OCI-LY3 (cell line): ENCODE measurements at regions not wholly inside any gene's neighbourhood (a gene's known extent, or its start where the extent isn't known, plus 50 kb on each side); places are given as distances from the start of the nearest gene placed in this dataset.

Experiments used
- H2AFZ ChIP-seq: fragments of 200-600, 300-600 bp; shearing (Covaris generic); 2 replicates; pipeline ENCODE4 v1.6.0; 2014; ENCODE audit warnings: antibody characterized with exemption, low read depth, low read length
- H3K27ac ChIP-seq: fragments of 200-600, 300-600 bp; sonication (generic); 2 replicates; pipeline ENCODE4 v1.5.1; 2014; ENCODE audit warnings: mild to moderate bottlenecking, low read length, moderate library complexity, mixed read lengths
- H3K27me3 ChIP-seq: fragments of 200-600, 300-600 bp; sonication (generic); 2 replicates; pipeline ENCODE4 v1.6.1; 2014; ENCODE audit warnings: low read depth, low read length, mixed read lengths
- H3K36me3 ChIP-seq: fragments of 200-600, 300-600 bp; sonication (generic); replicated peaks from 2 replicates; pipeline ENCODE3; 2014; ENCODE audit warnings: low read depth, low read length, mixed read lengths
- H3K4me1 ChIP-seq: fragments of 300-600, 200-600 bp; sonication (generic); 2 replicates; pipeline ENCODE4 v1.6.1; 2014; ENCODE audit warnings: low read length, mixed read lengths
- H3K4me2 ChIP-seq: fragments of 200-600, 300-600 bp; sonication (generic); 2 replicates; pipeline ENCODE4 v1.6.1; 2014; ENCODE audit warnings: low read length, mixed read lengths
- H3K4me3 ChIP-seq: fragments of 300-600, 200-600 bp; sonication (generic); 2 replicates; pipeline ENCODE4 v1.5.1; 2014; ENCODE audit warnings: antibody characterized with exemption, mild to moderate bottlenecking, low read length, moderate library complexity
- H3K79me2 ChIP-seq: fragments of 300-600, 200-600 bp; shearing (Covaris generic); 2 replicates; pipeline ENCODE4 v1.6.1; 2014; ENCODE audit warnings: mild to moderate bottlenecking, low read length, mixed read lengths
- H3K9ac ChIP-seq: fragments of 300-600, 200-600 bp; shearing (Covaris generic); 2 replicates; pipeline ENCODE4 v1.6.0; 2014; ENCODE audit warnings: mild to moderate bottlenecking, low read length, moderate library complexity
- H3K9me3 ChIP-seq: fragments of 200-600, 300-600 bp; shearing (Covaris generic); 2 replicates; pipeline ENCODE4 v1.6.1; 2014; ENCODE audit warnings: low read length, mixed read lengths; ENCODE audit not compliant: insufficient read depth
- H4K20me1 ChIP-seq: fragments of 200-600, 300-600 bp; sonication (generic); 2 replicates; pipeline ENCODE4 v1.6.1; 2016; ENCODE audit warnings: low read length, mixed read lengths; ENCODE audit not compliant: insufficient read depth
- EZH2phosphoT487 ChIP-seq: fragments of 200-600 bp; shearing (Covaris generic); IDR thresholded peaks from 2 replicates; pipeline ENCODE4 v1.6.1; 2018; ENCODE audit warnings: antibody characterized with exemption, mixed run types, low read depth
- TF ChIP-seq, protein P1 (sequence below): fragments of 200-600, 300-600 bp; sonication (generic); IDR thresholded peaks from 2 replicates; pipeline ENCODE4 v1.5.1; 2014; ENCODE audit warnings: antibody characterized with exemption, low read length, low read depth

DNA sequence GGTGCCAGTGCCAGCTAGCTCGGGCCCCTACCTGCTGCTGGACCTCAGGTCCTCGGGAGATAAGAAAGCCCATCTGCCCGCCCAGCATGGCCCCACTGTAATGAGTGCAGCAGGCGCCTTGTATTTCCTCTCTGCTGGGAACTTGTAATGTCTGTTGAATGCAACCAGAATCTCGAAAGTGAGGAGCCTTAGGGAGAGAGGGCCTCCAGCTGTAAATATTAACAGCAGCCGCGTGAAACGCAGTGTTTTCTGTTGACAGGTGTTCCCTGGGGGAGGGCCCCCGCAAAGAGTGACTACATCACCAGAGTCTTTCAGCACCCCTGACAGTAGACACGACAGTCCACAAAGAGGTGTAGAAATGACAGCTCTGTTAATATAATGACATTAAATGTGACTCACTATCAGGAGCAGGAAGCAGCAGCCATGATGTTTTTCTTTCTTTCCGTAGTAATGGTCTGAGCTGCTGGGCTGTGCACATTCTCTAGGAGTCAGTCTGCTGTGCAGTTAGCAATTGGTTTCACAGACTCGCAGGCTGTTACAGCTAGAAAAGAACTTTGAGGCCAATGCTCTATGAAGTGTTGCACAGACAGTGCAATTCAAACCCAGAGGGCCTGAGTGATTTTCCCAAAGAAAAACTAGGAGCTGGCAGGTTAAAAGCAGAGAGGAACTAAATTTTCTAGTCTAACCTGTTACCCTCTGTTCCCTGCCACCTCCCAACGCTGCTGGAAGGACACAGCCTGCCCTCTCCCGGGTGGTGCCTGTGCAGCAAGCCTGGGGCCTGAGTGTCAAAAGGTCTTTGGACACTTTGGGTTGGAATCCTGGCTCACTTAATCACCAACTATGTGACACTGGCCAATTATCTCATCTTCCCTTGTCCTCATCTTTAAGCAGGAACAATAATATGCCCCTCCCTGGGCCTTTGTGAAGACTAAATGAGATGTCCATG lies 58.6 kb upstream of the WASF3 start:
- no peaks in the 10 kb centered on the region for H3K79me2 ChIP-seq
- no peak overlapping the region for H3K4me3 ChIP-seq
- TF ChIP-seq, protein P1, sequence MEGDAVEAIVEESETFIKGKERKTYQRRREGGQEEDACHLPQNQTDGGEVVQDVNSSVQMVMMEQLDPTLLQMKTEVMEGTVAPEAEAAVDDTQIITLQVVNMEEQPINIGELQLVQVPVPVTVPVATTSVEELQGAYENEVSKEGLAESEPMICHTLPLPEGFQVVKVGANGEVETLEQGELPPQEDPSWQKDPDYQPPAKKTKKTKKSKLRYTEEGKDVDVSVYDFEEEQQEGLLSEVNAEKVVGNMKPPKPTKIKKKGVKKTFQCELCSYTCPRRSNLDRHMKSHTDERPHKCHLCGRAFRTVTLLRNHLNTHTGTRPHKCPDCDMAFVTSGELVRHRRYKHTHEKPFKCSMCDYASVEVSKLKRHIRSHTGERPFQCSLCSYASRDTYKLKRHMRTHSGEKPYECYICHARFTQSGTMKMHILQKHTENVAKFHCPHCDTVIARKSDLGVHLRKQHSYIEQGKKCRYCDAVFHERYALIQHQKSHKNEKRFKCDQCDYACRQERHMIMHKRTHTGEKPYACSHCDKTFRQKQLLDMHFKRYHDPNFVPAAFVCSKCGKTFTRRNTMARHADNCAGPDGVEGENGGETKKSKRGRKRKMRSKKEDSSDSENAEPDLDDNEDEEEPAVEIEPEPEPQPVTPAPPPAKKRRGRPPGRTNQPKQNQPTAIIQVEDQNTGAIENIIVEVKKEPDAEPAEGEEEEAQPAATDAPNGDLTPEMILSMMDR = no peak
- no peak for TF ChIP-seq EZH2phosphoT487
- H3K9ac ChIP-seq = no peak overlapping the region
- no peaks in the 10 kb centered on the region for H3K36me3 ChIP-seq
- H3K27ac ChIP-seq = no peak overlapping the region
- peaks cover 8% of the 10 kb centered on the region; the same call in 1 of the 2 replicates for H3K27me3 ChIP-seq
- no peaks in the 10 kb centered on the region for H4K20me1 ChIP-seq
- H3K4me2 ChIP-seq = no peak overlapping the region
- no peaks in the 10 kb centered on the region for H3K4me1 ChIP-seq
- no peak overlapping the region for H2AFZ ChIP-seq
- H3K9me3 ChIP-seq = no peaks in the 10 kb centered on the region

DNA sequence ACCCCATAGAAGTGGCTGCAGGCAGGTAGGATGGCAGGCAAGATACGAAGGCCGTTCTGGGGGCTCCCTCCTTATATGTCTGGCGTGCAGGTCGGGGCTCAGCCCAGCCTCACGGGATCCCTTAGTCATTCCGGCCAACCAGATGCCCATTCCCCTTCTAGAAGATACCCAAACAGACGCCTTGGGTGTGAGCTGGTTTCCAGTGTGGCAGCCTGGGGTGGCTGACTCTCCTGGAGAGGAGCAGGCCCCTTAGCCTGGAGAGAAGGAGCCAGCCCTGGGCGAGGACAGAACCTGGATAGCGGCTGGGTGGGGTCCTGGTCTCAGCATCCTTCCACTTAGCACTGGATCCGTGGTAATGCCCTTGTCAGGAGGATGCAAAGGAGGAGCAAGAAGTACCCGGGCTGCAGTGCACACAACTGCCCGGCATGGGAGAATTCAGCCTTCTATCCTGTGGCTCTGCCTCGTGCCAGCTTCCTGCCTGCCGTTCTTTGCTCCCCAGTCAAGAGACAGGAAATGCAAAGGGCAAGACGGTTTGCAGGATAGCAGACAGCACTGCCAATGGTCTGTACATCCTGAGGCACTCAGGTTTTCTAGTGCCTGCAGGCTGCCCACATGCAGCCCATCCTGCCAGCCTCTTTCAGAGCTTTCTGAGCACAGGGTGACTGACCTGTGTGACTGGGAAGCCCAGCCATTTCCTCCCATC lies 56.7 kb upstream of the WASF3 start:
- Histone ChIP-seq H3K4me2 (no peak overlapping the region), H3K27ac (no peak overlapping the region), H3K9me3 (no peaks in the 10 kb centered on the region), H4K20me1 (no peaks in the 10 kb centered on the region), H3K4me1 (no peaks in the 10 kb centered on the region), H3K79me2 (no peaks in the 10 kb centered on the region), H3K4me3 (no peak overlapping the region), H3K27me3 (no peaks in the 10 kb centered on the region; the same call in 1 of the 2 replicates), H3K36me3 (no peaks in the 10 kb centered on the region), H3K9ac (no peak overlapping the region), H2AFZ (no peak overlapping the region)
- TF ChIP-seq EZH2phosphoT487 = no peak
- TF ChIP-seq, protein P1 = no peak

DNA sequence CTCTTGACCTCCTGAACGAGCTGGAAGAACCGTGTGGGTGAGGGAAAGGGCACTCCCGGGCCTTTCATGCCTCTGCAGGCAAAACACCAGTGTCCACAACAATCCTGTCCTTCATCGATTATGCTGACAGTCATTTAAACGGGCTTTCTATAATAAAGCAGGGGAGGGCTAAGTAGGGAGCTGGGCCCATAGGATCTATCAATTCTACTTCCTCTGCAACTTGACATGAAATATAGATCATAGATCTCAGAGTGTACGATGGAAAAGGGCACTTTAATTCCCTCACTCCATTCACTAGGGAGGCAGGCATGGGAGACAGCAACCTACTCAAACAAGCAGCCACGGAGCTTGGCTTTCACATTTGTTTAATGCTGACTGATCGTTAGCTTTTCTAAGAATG lies 55.8 kb upstream of the WASF3 start:
- Histone ChIP-seq H3K79me2 (no peaks in the 10 kb centered on the region), H4K20me1 (no peaks in the 10 kb centered on the region), H3K4me2 (no peak overlapping the region), H3K27ac (no peak overlapping the region), H3K27me3 (no peaks in the 10 kb centered on the region; the same call in 1 of the 2 replicates), H3K9me3 (no peaks in the 10 kb centered on the region), H3K4me3 (no peak overlapping the region), H2AFZ (no peak overlapping the region), H3K36me3 (no peaks in the 10 kb centered on the region), H3K9ac (no peak overlapping the region), H3K4me1 (no peaks in the 10 kb centered on the region)
- TF ChIP-seq EZH2phosphoT487 = no peak
- TF ChIP-seq, protein P1 = no peak

DNA sequence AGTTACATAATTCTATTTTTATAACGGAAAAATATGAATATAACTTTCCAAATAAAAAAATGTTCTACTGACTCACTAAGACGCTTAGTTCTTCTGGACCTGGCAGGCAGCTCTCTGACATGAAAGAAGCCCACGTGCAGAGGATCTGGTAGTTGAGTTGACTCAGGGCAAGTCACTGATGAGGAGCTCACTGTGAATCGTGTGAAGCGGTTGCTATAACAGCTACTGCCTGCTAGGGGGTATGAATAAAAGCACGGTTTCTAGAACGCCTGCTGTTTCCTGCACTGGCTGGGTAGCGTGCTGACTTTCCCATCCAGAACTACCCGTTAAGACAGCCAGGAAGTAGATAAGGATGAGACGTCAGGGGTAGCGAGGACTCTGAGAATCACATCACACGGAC lies 54.7 kb upstream of the WASF3 start:
- H3K4me3 ChIP-seq = no peak overlapping the region
- TF ChIP-seq EZH2phosphoT487 = no peak
- TF ChIP-seq, protein P1 = no peak

More for the DNA sequence above, 54.7 kb upstream of the WASF3 start:
- Histone ChIP-seq H3K4me2 (no peak overlapping the region), H2AFZ (no peak overlapping the region), H3K4me1 (no peaks in the 10 kb centered on the region), H4K20me1 (no peaks in the 10 kb centered on the region), H3K27me3 (no peaks in the 10 kb centered on the region), H3K27ac (no peak overlapping the region), H3K79me2 (no peaks in the 10 kb centered on the region), H3K36me3 (no peaks in the 10 kb centered on the region), H3K9ac (no peak overlapping the region), H3K9me3 (no peaks in the 10 kb centered on the region)
